ENCODE measurements at regions not wholly inside any gene's neighbourhood (a gene's known extent, or its start where the extent isn't known, plus 50 kb on each side); places are given as distances from the start of the nearest gene placed in this dataset.

DNA sequence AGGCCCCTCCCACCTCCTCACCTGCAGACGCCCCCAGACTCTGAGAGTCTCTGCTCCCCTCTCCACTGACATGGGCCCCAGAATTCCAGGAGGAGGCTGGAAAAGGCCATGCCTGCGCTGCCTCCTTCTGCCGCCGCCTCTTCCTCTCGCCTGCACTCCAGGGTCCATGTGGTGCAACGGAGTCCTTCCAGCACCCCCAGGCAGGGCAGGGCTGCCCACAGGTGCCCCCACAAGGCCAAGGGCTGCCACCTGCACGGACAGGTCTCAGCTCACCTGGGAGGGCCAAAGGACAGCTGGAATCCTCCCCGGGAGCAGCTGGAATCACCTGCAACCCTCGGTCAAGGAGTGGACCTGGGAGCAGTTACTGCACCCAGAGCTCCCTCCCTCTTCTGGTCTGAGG lies 194.9 kb downstream of the RBFOX3 start:
- no peak for DNase-seq (ENCODE audit: insufficient read length, low spot score)
- TF ChIP-seq, protein P1, sequence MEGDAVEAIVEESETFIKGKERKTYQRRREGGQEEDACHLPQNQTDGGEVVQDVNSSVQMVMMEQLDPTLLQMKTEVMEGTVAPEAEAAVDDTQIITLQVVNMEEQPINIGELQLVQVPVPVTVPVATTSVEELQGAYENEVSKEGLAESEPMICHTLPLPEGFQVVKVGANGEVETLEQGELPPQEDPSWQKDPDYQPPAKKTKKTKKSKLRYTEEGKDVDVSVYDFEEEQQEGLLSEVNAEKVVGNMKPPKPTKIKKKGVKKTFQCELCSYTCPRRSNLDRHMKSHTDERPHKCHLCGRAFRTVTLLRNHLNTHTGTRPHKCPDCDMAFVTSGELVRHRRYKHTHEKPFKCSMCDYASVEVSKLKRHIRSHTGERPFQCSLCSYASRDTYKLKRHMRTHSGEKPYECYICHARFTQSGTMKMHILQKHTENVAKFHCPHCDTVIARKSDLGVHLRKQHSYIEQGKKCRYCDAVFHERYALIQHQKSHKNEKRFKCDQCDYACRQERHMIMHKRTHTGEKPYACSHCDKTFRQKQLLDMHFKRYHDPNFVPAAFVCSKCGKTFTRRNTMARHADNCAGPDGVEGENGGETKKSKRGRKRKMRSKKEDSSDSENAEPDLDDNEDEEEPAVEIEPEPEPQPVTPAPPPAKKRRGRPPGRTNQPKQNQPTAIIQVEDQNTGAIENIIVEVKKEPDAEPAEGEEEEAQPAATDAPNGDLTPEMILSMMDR (IDR thresholded peaks at IDR 0.05; ENCODE audit: insufficient read depth, missing control alignments) = no peak
- no peak for FAIRE-seq

DNA sequence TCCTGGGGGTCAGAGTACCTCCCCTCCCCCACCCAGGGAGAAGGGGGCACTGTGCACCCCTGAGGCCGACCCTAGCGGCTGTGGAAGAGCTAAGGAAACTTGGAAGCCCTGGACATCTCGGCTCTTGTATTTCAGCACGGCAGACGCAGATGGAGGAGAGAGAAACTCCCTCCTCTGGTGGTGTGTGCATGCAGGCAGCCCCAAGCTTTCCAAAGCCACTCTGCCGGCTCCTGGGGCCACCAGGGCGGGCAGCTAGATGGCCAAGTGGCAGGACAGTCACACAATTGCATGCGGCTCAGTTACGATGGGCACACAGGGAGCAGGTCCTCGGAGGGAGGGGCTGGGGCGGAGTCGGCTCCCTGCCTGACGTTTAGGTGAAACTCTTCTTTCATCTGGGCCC lies 195.5 kb downstream of the RBFOX3 start:
- TF ChIP-seq, protein P1 (IDR thresholded peaks at IDR 0.05; ENCODE audit: insufficient read depth, missing control alignments) = no peak
- no peak for FAIRE-seq
- no peak for DNase-seq (ENCODE audit: insufficient read length, low spot score)

DNA sequence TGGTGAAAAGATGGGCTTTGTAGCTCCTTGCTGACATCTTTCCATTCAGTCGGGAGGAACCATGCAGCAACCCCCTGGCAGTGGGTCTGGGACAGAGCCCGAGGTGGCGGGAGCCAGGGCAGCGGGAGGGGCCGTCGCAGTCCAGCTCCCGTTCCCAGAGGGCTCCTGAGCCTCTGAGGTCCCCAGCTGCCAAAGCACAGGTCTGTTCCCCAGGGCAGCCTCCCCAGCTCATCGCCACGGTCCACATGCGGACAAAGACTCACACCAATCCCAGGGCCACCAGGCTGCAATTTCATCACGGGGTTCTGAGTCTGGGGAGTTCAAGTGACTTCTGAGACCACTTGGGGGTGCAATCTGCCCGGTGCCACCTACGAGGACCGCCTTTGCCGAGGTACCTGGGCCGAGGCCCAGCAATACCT lies 196.0 kb downstream of the RBFOX3 start:
- no peak for FAIRE-seq
- DNase-seq (ENCODE audit: insufficient read length, low spot score) = no peak
- TF ChIP-seq, protein P1 (IDR thresholded peaks at IDR 0.05; ENCODE audit: insufficient read depth, missing control alignments) = no peak

DNA sequence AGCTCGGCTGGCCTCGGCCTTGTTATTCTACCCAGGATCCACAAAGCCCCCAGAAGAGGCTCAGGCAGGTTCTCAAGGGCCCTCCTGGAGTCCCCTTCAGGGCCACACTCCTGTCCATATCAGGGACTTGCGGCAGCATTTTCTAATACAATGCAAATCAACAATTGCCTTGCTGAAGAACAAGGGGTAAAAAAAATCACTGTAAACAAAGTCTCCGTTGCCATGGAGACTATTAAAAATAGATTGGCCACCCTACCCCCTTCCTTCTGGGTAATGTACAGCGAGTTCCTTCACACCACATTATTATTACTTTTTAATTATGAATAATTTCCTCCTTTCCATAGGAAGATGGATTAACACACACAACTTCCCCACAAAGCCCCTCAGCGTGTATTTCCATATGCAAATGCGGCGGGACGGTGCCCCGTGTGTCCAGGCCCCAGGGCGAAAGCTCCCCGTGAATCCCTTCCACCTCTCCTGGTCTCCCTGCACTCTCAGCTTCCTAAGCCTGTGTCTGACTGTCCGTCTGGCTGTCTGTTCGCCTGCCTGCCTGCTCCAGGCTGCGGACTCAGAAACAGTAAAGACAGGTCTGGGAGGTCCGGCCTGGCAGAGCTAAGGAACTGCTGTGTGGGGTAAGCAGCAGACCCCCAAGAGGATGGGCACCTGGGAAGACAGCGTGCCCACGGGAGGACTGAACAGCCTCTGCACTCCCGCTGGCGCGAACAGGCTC lies 196.6 kb downstream of the RBFOX3 start:
- no peak for DNase-seq (ENCODE audit: insufficient read length, low spot score)
- no peak for FAIRE-seq
- TF ChIP-seq, protein P1 (IDR thresholded peaks at IDR 0.05; ENCODE audit: insufficient read depth, missing control alignments) = no peak

DNA sequence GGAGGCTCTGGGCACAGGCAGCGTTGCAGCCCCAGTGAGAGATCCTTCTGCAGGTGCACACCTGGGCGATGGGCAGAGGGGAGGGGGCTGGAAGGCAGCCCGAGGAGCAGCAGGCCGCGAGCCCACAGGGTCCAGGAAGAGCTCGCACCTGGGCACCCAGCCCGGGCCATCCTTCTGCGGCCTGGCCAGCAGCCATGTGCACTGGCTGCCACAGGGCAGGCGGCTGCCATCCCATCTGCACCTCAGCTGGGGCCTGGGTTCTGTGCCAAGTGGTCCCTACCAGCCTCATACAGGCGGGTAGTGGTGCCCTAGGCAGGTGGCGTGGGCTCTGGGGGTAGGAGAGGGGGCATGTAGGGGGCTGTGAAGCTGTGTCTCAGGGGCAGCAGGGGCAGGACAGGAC lies 197.2 kb downstream of the RBFOX3 start:
- FAIRE-seq (no peak), DNase-seq (ENCODE audit: insufficient read length, low spot score) (no peak)
- TF ChIP-seq, protein P1 (IDR thresholded peaks at IDR 0.05; ENCODE audit: insufficient read depth, missing control alignments) = no peak

DNA sequence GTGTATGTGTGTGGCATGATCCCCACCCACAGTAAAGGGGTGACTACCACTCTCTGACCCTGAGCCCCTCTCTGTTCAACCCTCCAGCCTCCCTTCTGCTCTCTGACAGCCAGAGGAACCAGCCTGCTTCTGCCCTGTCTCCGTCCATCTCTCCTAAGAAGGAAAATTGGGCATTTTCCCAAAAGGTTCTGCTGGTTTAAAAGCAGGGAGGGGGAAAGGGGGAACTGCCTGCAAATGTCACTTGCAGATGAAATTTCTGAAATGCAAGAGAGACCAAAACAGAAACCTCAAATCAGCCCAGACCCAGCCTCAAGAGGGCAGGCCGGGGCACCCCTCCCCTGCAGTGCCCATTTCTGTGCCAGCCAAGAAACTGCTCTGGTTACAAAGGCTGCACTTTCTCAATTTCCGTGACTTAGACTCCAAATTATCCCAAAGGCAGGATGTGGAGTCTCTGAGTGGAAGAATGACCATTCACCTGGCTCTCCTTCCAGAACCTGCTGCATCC lies 197.9 kb downstream of the RBFOX3 start:
- TF ChIP-seq, protein P1 (IDR thresholded peaks at IDR 0.05; ENCODE audit: insufficient read depth, missing control alignments) = no peak
- no peak for DNase-seq (ENCODE audit: insufficient read length, low spot score)
- no peak for FAIRE-seq

DNA sequence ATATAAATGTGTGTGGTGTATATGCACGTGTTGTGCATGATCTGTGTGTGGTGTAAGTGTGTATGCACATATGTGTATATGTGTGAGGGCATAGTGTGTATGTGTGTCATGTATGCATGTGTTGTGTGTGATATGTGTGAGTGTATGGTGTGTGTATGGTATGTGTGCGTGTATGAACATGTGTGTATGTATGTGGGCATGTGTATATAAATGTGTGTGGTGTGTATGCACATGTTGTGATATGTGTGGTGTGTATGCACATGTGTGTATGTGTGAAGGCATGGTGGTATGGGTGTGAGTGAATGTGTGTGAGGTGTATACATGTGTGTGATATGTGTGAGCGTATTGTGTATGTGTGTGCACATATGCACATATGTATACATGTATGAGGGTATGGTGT lies 198.7 kb downstream of the RBFOX3 start:
- no peak for FAIRE-seq
- TF ChIP-seq, protein P1 (IDR thresholded peaks at IDR 0.05; ENCODE audit: insufficient read depth, missing control alignments) = no peak
- no peak for DNase-seq (ENCODE audit: insufficient read length, low spot score)
